HEK293T (cell line): ENCODE measurements at regions not wholly inside any gene's neighbourhood (a gene's known extent, or its start where the extent isn't known, plus 50 kb on each side); places are given as distances from the start of the nearest gene placed in this dataset.

ENCODE experiments used
- ARNT ChIP-seq: fragments of 450-650 bp; IDR thresholded peaks from 2 replicates; pipeline ENCODE4 v1.6.1; 2017; ENCODE audit warnings: mild to moderate bottlenecking
- ELF4 ChIP-seq: fragments of 450-650 bp; IDR thresholded peaks from 2 replicates; pipeline ENCODE4 v1.6.1; 2017; ENCODE audit warnings: antibody characterized with exemption
- FOXA1 ChIP-seq: fragments of 450-650 bp; IDR thresholded peaks from 2 replicates; pipeline ENCODE4 v1.6.1; 2016; ENCODE audit warnings: mild to moderate bottlenecking
- FOXK2 ChIP-seq: fragments of 450-650 bp; IDR thresholded peaks from 2 replicates; pipeline ENCODE4 v1.6.1; 2016; ENCODE audit warnings: mild to moderate bottlenecking
- FOXM1 ChIP-seq: fragments of 450-650 bp; IDR thresholded peaks from 2 replicates; pipeline ENCODE4 v1.6.1; 2017; ENCODE audit warnings: mild to moderate bottlenecking, borderline replicate concordance
- HDGF ChIP-seq: fragments of 450-650 bp; IDR thresholded peaks from 2 replicates; pipeline ENCODE4 v1.6.1; 2017; ENCODE audit warnings: antibody characterized with exemption, borderline replicate concordance
- L3MBTL2 ChIP-seq: fragments of 450-650 bp; conservative IDR thresholded peaks from 2 replicates; pipeline ENCODE4 v1.6.1; 2016; ENCODE audit warnings: mild to moderate bottlenecking
- LEF1 ChIP-seq: fragments of 450-650 bp; IDR thresholded peaks from 2 replicates; pipeline ENCODE4 v1.6.1; 2017; ENCODE audit warnings: mild to moderate bottlenecking, borderline replicate concordance
- SP1 ChIP-seq: fragments of 450-650 bp; IDR thresholded peaks from 2 replicates; pipeline ENCODE4 v1.6.1; 2017
- TARDBP ChIP-seq: fragments of 450-650 bp; IDR thresholded peaks from 2 replicates; pipeline ENCODE4 v1.6.1; 2016
- ZNF384 ChIP-seq: fragments of 450-650 bp; IDR thresholded peaks from 2 replicates; pipeline ENCODE4 v1.6.1; 2016

DNA sequence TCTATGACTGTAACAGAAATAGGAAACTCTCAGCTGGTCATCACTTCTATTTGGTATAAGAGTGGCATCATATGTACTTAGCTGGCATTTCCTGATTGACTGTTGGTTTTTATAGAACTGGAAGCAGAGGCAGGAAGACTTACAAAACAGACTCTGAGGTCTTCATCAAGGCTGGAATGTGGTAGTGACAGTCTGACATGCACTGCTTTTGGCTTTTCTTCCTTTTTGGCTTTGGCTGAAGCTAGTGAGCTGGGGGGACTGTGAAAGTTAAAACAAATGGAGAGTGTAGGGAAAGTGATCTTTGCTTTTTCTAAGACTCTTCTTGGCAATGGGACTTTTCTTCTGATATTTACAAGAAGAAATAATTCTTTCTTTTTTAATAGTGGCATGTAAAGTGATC lies 121.1 kb upstream of the SLC4A4 start:
- TF ChIP-seq HDGF: no peak
- TF ChIP-seq ELF4: no peak
- TF ChIP-seq SP1: no peak
- TF ChIP-seq ZNF384: no peak
- no peak for TF ChIP-seq LEF1
- TF ChIP-seq FOXK2: no peak
- no peak for TF ChIP-seq L3MBTL2
- TF ChIP-seq FOXM1: no peak
- no peak for TF ChIP-seq ARNT
- no peak for TF ChIP-seq TARDBP
- TF ChIP-seq FOXA1: no peak
